Activated naive CD4-positive, alpha-beta T cell treated with Interleukin-2 at 50 U/mL for 16 hours (primary cell): ENCODE measurements at regions not wholly inside any gene's neighbourhood (a gene's known extent, or its start where the extent isn't known, plus 50 kb on each side); places are given as distances from the start of the nearest gene placed in this dataset.
"Not testable (repeated sequence)": the region's sequence is repeated elsewhere in the genome, so short reads cannot be mapped to it uniquely, and the experiment has no call there.

ENCODE experiments used
- DNase-seq: peaks from one replicate; pipeline ENCODE4 v3.0.0-alpha.2; 2020

DNA sequence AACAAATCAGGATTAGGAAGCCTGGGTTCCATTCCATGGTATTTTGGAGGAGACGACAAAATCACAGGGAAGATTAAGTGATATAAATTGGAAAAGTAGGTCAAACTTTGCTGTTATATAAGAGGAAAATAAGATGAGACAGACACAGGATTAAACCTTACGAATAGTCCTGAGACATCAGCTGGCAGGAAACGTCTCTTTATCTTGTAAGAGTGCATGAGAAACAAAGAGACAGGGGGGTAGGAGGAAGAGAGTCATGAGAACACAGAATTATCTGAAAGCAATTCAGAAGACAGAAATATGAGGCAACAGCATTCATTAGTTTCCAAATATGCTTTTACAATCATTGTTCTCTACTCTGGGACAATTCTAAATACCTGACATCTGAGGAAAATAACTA lies 310.6 kb upstream of the MIR17HG start:
- no peak for DNase-seq

DNA sequence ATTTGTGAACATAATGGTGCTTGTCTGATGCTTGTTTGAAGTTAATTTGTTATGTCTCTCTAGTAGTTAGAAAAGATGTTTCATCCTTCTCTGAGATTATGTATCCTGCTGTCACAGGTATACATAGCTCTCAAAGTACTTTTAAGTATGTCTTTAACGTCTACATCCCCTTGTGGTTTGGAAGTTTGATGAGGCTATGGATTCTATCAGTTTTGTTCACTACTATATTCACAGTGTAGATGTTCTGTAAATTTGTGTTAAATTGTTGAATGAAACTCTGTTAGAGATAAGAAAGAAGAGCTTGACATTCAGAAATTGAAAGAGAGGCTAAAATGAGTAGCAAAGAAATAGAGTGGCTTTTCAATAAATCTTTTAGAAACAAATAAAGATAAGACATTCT lies 304.6 kb upstream of the MIR17HG start:
- DNase-seq: no peak

DNA sequence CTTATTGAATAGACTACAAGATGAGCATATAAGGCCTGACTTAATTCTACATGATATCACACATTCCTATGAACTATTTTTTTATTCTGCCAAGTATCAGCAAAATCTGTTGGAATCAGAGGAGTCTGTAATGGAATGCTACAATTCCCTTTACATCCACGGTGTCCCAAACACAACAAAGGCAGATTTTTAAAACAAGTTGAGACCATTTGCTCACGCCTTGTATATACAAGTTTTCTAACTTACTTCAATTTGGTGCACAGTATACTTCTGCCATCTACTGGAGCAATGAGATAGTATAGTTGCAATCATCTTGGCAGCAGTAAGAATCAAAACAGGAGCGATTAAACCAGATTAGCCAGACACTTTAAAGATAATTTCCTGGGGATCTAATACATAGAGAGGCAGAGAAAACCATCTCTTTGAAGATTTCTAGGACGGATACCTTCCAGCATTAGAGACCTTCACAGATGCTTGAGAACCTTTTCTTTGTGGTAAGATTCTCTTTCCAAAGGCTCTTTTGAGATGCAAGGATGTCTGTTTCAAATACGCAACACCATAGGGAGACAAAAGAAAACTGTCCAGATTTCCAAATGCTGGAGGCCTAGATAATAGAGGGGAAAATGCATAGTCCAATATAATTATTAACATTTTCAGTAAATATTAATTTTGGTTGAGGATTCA lies 302.0 kb upstream of the MIR17HG start:
- DNase-seq: no peak

DNA sequence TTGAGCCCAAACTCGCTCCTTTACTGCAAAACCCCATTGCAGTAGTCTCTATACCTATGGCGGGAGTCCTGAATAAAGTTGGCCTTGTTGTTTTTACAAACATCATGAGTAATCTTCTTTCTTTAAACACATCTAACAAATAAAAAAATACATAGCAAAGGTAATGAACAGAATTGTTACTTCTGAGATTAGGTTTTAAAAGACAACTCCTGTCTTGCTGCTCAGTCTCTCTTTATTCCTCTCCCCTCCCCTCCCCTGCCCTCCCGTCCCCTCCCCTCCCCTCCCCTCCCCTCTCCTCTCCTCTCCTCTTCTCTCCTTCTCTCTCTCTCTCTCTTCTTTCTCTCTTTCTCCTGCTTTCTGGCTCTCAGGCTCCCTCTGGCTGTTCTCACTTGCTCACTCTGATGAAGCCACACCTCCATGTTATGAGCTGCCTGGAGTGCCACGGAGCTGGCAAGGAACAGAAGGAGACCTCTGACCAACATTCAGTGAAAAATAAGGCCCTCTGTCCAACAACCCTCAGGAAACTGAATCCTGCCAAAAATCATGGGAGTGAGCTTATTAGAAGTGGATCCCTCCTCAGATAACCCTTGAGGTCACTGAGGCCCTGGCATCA lies 300.7 kb upstream of the MIR17HG start:
- no peak for DNase-seq

DNA sequence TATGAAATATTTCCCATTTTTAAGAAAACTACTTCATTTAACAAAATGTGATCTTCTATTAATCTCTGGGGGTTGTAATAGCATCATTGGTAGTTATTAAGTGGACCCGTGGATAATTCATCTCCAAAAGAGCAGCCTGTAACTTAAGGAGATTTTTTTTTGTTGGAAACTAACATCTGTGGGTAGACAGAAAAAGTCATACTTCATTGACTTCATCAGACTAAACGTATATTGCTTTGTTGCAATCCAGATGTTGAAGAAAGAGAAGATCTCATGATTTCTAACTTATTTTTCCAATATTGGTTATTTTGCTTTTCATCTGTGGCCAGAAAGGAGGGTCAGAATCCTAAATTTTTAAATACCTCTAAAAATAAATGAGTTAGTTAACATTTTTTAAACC lies 296.5 kb upstream of the MIR17HG start:
- no peak for DNase-seq

DNA sequence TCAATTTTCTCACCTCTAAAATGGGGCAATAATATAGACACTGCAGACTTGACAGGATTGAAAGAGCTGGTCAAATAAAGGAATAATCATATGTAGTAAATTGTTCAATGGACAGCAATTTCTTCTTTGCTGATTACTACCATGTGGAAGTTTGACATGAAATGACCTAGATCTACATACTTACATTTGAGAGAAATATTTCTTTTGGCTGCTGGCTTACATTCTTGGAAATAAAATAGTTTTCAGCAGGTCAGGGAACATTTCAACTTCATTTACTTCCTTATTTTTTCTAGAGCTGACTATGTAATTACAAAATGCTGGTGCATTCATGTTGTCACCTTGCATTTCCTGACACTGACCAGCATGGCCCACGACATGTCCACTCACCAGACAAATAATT lies 294.6 kb upstream of the MIR17HG start:
- no peak for DNase-seq

DNA sequence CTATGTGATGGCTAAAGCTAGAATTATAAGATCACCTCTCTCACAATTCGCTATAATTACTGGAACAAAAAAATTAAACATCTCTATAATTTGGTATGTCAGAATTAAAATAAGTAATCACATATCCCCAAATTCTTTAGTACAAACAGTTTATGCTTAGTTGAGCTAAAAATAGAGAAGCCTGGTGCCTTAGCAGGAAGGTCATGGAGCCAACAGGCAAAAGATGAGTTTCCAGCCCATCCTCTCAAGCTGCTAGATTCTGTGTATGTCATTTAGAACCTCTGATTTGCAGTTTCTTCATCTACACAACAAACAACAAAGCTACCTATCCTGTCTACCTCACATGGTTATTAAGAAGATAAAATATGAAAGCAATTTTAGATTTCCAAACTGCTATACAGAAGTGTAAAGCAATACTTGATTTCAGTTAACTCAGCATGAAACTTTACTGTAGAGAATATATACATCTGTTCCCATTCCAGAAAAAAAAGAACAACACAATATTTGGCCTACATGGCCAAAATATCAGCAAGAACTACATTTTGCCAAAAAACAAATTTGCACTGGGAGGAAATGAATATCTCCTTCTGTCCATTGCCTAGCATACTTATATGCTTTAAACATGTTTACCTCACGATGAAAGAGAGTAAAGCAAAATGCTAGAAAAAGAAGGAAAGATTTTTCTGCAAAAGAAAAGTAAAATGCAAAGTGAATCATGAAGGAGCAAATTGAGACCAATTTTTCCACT lies 294.0 kb upstream of the MIR17HG start:
- no peak for DNase-seq

DNA sequence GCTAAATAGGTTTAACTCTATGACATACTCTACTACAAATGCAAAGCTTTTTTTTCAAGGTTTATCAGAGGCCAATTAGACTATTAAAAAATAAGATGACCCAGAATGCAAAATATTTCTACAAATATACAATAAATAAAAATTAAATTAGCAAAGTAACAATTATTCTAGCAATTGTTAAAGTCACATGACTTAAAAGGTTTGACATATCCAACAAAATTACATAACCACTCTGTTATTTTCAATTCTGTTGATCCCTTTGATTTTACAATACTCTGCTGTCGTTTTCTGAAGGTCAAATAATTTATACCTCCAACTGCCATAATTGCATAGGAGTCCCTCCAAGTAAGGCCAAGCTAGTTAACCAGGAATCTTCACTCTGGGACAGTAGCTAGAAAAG lies 292.6 kb upstream of the MIR17HG start:
- DNase-seq: no peak

DNA sequence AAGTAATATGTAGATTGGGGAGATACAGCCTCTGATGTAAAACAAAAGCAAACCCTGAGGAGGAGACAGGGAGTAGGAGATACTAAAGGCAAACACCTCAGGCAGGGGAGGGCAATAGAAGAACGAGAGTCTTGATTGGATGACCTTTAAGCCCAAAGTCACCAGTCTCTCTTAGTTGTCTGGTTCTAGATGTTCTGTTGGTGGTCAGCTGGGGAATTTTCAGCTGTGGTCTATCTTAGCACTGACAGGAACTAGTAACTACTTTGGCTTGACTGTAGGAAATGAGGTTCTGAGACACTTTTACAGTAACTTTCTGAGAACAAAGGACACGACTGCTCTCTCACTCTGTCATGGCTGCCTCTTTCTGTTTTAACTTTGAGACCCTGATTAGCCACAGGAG lies 290.7 kb upstream of the MIR17HG start:
- DNase-seq: no peak

DNA sequence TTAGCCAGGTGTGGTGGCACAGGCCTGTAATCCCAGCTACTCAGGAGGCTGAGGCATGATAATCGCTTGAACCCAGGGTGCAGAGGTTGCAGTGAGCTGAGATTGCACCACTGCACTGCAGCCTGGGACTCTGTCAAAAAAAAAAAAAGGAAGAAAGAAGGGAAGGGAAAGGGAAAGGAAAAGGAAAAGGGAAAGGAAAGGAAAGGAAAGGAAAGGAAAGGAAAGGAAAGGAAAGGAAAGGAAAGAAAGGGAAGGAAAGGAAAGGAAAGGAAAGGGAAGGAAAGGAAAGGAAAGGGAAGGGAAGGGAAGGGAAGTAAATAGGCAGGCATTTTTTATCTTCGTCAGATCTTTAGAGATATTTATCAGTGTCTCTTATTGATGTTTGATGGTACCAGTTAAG lies 290.0 kb upstream of the MIR17HG start:
- DNase-seq: not testable (repeated sequence)

DNA sequence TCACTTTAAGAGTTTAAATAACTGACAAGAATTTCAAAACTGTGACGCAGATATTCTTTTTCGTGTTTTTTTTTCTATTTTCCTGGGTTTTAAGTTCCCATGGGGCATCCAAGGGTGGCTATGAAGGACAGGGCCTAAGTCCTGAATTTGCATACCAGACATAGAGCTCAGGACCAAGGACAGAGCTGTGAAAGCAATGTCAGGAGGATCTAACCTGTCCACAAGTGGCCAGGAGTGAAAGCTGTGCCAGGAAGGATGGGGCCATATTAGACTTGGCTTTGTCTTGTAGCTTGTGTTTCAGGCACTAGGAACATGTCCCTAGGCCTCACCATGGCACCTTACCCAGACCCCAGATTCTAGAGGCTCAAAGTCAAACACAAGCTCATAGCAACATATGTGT lies 289.4 kb upstream of the MIR17HG start:
- DNase-seq: no peak

DNA sequence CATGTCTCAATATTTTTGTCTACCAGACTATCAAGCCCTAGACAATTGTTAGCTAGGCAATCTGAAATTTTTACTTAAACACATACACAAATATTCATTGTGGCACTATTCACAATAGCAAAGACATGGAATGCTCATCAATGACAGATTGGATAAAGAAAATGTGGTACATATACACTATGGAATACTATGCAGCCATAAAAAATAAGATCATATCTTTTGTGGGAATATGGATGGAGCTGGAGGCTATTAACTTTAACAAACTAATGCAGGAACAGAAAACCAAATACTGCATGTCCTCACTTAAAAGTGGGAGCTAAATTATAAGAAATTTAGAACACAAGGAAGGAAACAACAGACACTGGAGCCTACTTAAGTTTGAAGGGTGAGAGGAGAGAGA lies 288.6 kb upstream of the MIR17HG start:
- DNase-seq: no peak

DNA sequence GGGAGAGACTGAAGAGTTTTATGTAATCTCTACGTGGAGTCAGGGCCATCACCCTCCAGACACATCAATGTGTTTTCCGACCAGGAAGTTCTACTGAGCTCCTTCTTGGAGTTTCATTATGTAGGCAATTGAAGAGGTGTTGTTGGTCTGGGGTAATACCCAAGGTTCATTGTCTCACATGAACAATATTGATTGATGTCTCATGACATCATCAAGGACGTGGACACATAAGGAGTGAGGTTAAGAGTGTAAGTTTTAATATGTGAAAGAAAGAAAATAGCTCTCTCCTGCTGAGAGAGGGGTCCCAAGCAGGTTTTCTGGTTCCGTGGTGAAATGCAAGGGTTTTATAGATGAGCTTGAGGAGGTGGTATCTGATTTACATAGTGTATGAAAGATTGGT lies 280.7 kb upstream of the MIR17HG start:
- no peak for DNase-seq

DNA sequence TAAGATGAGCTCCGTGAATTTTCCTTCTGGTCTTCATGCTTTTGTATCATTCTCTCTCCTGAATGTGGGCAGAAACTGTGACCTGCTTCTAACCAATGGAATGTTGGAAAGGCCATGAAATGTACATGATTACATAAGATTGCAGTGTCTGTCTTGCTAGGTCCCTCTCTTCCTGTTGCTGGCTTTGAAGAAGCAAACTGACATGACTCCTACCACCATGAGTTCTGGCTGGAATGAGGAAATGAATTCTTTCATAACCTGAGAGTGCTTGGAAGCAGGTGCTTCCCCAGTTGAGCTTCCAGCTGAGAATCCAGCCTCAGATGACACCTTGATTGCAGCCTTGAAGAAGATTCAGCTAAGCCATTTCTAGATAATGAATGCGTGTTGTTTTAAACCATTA lies 275.0 kb upstream of the MIR17HG start:
- DNase-seq: no peak

DNA sequence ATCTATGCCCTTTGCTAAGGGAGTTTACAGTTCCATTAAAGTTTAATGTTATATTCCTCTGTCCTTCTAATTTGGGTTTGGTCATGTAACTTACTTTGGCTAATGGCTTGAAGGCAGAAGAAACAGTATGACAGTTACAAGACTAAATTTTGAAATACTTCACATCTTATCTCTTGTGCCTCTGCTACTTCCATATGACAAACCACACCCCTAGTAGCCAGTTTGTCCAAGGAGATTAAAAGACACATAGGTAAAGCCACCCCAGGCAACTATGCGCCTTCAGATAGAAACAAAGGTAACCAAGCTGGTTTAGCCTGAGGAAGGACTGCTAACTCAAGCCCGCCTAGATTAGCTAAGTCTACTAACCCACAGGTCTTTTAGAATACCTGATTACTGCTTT lies 273.4 kb upstream of the MIR17HG start:
- DNase-seq: no peak

DNA sequence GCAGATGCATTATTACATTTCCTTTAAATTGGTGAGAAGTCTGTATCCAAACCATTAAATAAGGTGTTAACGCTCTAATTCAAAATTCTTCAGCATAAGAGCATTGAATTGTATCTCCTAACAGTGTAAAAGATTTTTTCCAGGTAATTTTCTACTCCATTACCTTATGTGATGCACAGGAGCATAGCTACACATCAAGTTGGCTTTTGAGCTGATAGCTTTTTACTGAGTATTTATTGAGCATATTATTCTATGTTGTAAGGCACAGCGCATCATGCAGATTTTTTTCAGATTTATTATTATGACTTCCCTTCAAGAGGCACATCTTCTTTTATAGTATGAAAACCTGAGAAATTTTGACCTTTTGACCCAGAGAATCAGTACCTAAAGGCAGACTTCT lies 270.7 kb upstream of the MIR17HG start:
- DNase-seq: no peak

DNA sequence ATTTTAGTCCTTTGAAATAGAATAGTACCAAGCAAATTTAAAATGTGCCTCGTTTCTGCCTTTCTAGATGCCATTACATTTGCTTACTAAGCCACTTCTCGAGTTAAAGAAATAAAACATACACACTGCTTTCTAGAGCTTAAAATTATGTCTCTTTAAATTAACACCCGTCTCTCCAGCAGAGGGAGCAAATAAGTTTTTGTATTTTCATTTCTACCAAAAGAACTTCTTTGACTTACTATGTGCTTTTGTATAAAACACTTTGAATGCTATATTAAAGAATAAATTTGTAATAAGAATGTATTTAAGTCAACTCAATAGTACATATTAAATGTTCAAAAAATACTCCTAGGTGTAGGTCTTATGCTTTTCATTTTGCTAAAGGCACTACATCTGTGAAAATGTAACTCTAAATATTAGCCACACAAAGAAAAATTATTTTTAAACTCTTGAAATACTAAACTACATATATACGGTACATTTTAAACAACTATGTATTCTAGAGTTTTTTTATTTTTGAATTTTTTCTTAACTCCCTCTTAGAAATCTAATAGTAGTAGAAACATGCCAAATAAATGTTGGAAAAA lies 269.3 kb upstream of the MIR17HG start:
- DNase-seq: no peak

DNA sequence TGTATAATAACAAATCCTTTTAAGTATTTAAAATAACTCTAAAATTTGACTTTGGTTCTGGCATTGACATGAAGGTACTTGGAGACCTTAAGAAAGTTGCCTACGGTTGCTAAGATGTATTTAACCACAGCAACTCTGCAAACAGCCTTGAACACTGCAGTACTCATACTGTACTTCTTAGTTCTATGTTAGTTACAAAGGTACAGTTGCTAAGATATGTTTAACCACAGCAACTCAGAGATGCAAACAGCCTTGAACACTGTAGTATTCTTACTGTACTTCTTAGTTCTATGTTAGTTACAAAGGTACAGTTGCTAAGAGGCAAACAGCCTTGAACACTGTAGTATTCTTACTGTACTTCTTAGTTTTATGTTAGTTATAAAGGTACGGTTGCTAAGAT lies 268.3 kb upstream of the MIR17HG start:
- DNase-seq: no peak

DNA sequence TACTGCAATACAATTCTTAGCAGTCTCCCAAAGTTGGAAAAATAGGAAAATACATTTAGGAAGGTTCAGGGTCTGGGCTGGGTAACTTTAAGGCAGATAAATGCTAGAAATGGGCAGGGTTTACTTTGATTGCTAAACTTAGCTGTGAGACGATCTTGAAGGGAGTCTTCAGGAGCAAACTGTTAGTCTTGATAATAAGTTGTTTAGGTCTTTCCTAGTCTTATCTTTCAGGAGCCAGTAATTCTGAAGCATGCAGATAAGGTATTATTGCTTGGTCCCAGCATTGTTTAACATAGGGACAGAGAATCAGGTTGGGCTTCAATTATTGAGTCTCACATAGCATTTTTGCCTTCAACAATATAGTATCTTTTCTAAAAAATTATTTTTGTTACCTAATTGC lies 262.4 kb upstream of the MIR17HG start:
- no peak for DNase-seq

DNA sequence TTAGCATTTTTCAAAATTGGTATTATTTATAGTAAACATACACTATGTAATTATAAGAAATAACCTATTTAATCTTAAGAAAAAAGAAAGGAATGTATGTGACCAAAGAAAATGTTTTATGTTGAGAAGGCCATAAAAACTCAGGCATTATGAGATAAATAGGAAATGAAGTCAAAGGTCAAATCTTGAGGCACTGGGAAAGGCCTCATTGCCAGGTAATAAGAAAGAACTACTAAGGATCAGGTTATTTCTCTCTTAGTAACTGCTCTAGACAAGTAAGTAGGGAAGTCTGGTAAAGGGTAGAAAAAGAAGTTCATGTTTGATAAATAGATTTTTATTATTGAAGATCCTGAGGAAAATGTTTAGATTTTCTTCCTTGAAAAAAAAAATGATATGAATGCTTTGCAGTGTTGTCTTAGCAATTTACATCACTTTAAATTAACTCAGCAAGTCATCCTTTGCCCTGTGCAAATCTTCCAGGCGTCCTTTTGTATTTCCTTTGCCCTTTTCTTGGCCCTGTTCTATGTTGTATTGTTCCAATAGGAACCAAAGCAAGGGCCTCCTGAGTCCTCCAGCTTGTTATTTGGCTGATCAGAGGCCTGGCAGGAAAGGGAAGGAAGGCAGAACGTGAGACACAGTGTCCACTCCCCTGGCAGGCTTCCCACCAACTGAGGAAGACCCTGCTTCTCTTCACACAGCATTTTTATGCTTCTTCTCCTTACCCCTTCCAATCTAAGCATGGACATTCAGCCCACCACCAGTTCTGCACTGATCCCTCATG lies 260.4 kb upstream of the MIR17HG start:
- DNase-seq: no peak

DNA sequence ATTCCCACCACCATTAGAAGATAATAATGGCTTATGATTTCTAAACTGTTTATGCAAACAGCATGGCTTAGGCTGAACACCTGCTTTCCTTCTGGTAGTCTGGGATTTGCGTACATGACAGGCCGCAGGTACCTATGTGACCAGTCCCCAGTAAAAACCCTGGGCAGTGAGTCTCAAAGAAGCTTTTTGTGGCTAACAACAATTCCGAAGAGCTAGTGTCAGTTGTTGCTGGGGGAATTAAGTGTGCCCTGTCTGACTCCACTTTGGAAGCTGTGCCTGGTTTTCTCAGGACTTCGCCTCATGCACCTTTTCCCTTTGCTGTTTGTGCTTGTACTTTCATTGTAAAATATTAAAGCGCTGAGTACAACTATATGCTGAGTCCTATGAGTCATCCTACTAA lies 250.2 kb upstream of the MIR17HG start:
- DNase-seq: no peak

DNA sequence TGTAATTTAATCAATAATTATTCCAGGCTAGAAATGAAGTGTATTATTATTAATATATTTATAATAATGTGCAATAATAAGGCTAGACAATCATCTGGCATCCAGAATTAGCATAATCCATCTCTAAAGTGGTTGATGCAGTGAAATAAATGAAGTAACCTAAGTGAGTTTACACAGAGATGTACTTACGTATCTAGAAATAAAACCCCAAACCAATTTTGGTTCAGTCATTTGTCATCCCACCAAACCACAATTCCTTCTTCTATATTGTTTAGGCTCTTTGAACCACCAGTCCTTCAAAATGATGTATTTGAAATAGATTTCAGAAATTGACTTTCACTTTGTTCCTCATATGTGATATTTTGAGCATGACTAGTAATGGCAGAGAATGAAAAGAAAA lies 247.6 kb upstream of the MIR17HG start:
- no peak for DNase-seq

DNA sequence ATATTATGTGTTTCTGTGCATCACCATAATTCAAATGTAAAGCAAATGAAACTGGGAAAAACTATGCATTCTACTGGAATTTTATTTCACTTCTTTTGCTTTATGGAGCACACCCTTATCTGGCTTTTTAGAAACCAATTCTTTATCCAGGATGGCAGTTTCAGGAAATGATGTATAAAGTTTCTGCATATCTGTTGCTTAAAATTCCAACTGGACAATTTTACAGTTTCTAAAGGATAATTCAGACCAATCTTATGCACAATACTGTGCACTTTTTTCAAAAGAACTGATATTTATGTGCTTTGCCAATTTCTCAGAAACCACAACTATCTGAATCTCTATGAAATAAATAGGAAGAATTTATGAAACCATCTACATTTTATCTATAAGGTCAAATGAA lies 246.5 kb upstream of the MIR17HG start:
- no peak for DNase-seq
